Esophagus squamous epithelium (tissue), 5 donors: ENCODE measurements at regions not wholly inside any gene's neighbourhood (a gene's known extent, or its start where the extent isn't known, plus 50 kb on each side); places are given as distances from the start of the nearest gene placed in this dataset.

Experiments
- DNase-seq: peaks from one replicate; lab custom pipeline; 2025; lab: John Stamatoyannopoulos, UW
- H3K27ac ChIP-seq, 4 donors: fragments of 200-600 bp; sonication (generic); one replicate each; pipeline ENCODE4 v1.5.1; 2016 to 2019; ENCODE audit warnings: mild to moderate bottlenecking in 1 of 4
- H3K27me3 ChIP-seq, 4 donors: fragments of 200-600 bp; sonication (generic); 1 replicate in 3 of 4; 2 replicates in 1 of 4; pipeline versions ENCODE4 v1.5.1 to v1.6.0; 2017 to 2021; ENCODE audit warnings: antibody characterized with exemption in 1 of 4
- H3K36me3 ChIP-seq, 3 donors: fragments of 200-600 bp; sonication (generic); one replicate each; pipeline ENCODE4 v1.5.1; 2016 to 2019
- H3K4me1 ChIP-seq, 3 donors: fragments of 200-600 bp; sonication (generic); one replicate each; pipeline ENCODE4 v1.5.1; 2017 to 2019
- H3K4me3 ChIP-seq, 4 donors: fragments of 200-600 bp; sonication (generic); 1 replicate in 3 of 4; 2 replicates in 1 of 4; pipeline ENCODE4 v1.5.1; 2016 to 2019; ENCODE audit warnings: mild to moderate bottlenecking in 2 of 4, moderate library complexity in 1 of 4
- H3K9me3 ChIP-seq, 3 donors: fragments of 200-600 bp; sonication (generic); one replicate each; pipeline ENCODE4 v1.5.1; 2016 to 2019
- POLR2A ChIP-seq, 4 donors: fragments of 450-650 bp; IDR thresholded peaks; one replicate each; pipeline ENCODE4 v1.6.1; 2017; ENCODE audit warnings: antibody characterized with exemption in 4 of 4, mild to moderate bottlenecking in 4 of 4, moderate library complexity in 3 of 4
- WGBS, 2 donors: methylation state at CpG; one replicate each; pipeline ENCODE4 v1.1.5; 2018; 5-methylcytosine and 5-hydroxymethylcytosine counted together
- intact Hi-C: fragments of 100-400 bp; cut with DNase I; formaldehyde crosslinking; loops from one replicate; pipeline ENCODE4 v1.15.0; 2022
- TF ChIP-seq, protein P1 (sequence below), 6 experiments: fragments of 450-650 bp in 4 of 6; fragments of 200-600 bp in 2 of 6; sonication (generic) in 2 of 6; IDR thresholded peaks; one replicate each; pipeline ENCODE4 v1.5.1; 2016 to 2019; ENCODE audit warnings: antibody characterized with exemption in 6 of 6, mild to moderate bottlenecking in 4 of 6, moderate library complexity in 4 of 6
- donor health status: DM: yes; HTN: yes; CAD: no.

DNA sequence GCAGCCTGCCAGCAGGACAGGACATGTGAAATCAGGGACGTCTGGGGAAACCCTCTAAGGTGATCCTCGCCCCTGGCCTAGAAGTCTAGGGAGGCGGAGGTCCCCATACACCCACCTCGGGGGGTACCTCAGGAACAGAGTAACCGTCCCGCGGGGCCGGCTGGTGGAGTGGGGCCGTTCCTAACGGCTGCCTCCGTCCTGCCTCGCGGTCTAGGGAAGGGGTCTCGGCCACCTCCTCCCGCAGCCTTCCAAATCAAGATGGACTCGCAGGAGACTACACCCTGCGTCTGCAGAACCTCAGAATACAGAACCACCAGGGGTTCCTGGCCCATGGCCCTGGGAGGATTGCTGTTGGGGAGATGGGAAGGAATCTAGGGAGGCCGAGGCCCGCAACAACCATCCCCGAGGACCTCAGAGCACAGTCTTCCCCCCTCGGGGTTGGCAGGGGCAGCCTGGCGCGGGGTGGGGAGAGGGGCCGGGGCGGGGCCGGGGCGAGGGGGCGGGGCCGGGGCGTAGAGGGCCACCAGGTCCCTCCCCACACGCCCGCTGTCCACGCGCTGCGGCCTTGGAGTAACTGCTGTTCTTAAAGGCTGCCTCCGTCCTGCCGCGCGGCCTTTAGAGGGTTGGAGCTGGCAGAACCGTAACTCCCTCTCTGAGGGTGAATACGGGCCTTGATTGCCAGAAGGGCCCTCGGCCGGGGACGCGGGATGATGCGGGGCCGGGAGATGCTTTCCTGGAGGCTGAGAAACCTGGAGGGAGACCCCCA is 89.0 kb upstream of the MLN start:
- intact Hi-C loops, result no loop called here

DNA sequence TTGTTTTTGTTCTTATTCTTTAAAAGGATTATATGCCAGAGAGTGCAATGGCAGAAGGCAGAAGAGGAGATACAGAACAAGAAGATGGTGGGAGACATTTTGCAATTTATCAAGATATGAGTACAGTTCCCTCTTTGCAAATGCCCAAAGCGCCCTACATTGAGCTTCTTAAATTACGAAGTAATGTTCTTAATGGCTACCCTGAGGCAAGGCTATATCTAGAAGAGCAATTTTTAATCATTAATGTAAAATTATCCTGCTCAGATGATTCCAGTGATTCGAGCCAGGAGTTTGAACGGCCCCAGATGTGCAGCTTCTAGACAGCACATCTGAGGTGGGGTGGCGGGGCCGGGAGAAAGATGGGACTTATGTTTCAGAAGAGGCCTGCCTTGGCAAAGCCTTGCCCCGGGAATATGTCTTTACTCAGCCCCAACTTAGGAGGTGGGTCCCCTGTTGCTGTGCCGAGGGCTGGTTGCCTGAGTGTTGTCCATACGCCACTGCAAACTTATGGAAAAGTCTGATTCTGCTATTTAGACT is 84.9 kb upstream of the MLN start:
- no peak for DNase-seq
- Histone ChIP-seq H3K9me3 (no peaks in the 10 kb centered on the region), H3K4me1 (peaks cover 6 to 21% (median 14%) of the 10 kb centered on the region in 3 donors), H3K27me3 (peaks cover 0 to 24% (median 0%) of the 10 kb centered on the region in 4 donors), H3K36me3 (no peaks in the 10 kb centered on the region), H3K27ac (no peak overlapping the region), H3K4me3 (no peak overlapping the region)
- TF ChIP-seq POLR2A (IDR thresholded peaks at IDR 0.05), result no peak
- TF ChIP-seq, protein P1, sequence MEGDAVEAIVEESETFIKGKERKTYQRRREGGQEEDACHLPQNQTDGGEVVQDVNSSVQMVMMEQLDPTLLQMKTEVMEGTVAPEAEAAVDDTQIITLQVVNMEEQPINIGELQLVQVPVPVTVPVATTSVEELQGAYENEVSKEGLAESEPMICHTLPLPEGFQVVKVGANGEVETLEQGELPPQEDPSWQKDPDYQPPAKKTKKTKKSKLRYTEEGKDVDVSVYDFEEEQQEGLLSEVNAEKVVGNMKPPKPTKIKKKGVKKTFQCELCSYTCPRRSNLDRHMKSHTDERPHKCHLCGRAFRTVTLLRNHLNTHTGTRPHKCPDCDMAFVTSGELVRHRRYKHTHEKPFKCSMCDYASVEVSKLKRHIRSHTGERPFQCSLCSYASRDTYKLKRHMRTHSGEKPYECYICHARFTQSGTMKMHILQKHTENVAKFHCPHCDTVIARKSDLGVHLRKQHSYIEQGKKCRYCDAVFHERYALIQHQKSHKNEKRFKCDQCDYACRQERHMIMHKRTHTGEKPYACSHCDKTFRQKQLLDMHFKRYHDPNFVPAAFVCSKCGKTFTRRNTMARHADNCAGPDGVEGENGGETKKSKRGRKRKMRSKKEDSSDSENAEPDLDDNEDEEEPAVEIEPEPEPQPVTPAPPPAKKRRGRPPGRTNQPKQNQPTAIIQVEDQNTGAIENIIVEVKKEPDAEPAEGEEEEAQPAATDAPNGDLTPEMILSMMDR (IDR thresholded peaks at IDR 0.05), result no peak
- intact Hi-C loops, result no loop called here
- WGBS, 2 donors, result 81% methylated on average over 6 to 9 of the region's 9 CpGs

More for the DNA sequence above, 89.0 kb upstream of the MLN start:
- H3K36me3 ChIP-seq, result no peaks in the 10 kb centered on the region
- DNase-seq, result no peak
- H3K4me1 ChIP-seq, result peaks cover 0 to 17% (median 7%) of the 10 kb centered on the region in 3 donors
- no peak overlapping the region for H3K27ac ChIP-seq
- no peak for TF ChIP-seq POLR2A (IDR thresholded peaks at IDR 0.05)
- TF ChIP-seq, protein P1 (IDR thresholded peaks at IDR 0.05), result no peak
- no peaks in the 10 kb centered on the region for H3K9me3 ChIP-seq
- no peak overlapping the region for H3K4me3 ChIP-seq
- peaks cover 0 to 17% (median 0%) of the 10 kb centered on the region in 4 donors for H3K27me3 ChIP-seq
- 50 to 92% methylated on average over 1 to 4 of the region's 47 CpGs for WGBS, 2 donors

DNA sequence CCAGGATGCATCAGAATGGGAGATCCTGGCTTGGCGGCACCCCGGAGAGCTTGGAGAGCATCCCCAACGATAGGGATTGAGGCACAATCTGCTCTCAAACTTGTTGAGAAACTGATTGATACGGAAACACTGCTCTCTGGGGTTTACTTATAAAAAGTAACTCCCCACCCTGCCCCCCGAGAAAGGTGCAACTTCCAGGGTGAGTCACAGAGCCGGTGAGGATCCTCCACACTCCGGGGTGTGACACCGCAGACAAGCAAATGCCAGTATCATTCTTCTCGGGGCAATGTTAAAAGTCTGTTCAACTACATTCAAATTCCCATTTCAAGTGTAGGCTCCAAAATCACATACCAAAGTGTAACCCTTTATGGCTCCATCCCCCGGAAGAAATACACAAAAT is 84.4 kb upstream of the MLN start:
- Histone ChIP-seq H3K9me3 (no peaks in the 10 kb centered on the region), H3K4me3 (no peak overlapping the region), H3K27ac (no peak overlapping the region), H3K27me3 (peaks cover 0 to 24% (median 0%) of the 10 kb centered on the region in 4 donors), H3K4me1 (peaks cover 6 to 21% (median 14%) of the 10 kb centered on the region in 3 donors), H3K36me3 (no peaks in the 10 kb centered on the region)
- TF ChIP-seq, protein P1 (IDR thresholded peaks at IDR 0.05), result no peak
- TF ChIP-seq POLR2A (IDR thresholded peaks at IDR 0.05), result no peak
- no peak for DNase-seq
- intact Hi-C loops, result no loop called here
- 75 to 78% methylated on average over 6 to 10 of the region's 10 CpGs for WGBS, 2 donors

DNA sequence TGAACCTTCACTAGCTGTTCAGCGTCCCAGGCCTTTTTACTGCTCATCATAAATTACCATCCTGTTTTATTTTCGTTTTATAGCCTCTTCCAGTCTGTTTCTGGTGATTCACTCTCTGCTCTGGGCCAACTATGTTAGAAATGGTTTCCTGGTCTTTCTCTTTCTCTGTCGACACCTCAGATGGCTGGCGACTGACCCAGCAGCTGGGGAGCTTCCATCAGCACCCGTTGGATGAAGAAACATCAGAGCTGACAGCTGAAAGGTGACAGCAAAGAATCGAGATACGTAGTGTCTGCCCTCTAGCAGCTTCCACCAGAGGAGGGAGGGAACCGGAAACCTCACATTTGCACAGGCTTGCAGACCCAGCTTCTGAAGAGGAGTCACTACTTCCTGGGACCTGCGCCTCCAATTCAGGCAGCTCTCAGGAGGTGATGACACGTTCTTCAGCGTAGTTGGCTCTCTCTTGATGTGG is 82.9 kb upstream of the MLN start:
- Histone ChIP-seq H3K9me3 (no peaks in the 10 kb centered on the region), H3K36me3 (no peaks in the 10 kb centered on the region), H3K4me3 (no peak overlapping the region), H3K27me3 (peaks cover 0 to 28% (median 0%) of the 10 kb centered on the region in 4 donors), H3K4me1 (peaks cover 6 to 35% (median 14%) of the 10 kb centered on the region in 3 donors), H3K27ac (no peak overlapping the region)
- intact Hi-C loops, result no loop called here
- DNase-seq, result no peak
- TF ChIP-seq POLR2A (IDR thresholded peaks at IDR 0.05), result no peak
- TF ChIP-seq, protein P1 (IDR thresholded peaks at IDR 0.05), result no peak
- 18 to 32% methylated on average over 7 of the region's 11 CpGs for WGBS, 2 donors
